ENCODE measurements at regions not wholly inside any gene's neighbourhood (a gene's known extent, or its start where the extent isn't known, plus 50 kb on each side); places are given as distances from the start of the nearest gene placed in this dataset.
"Not testable (repeated sequence)": the region's sequence is repeated elsewhere in the genome, so short reads cannot be mapped to it uniquely, and the experiment has no call there.

DNA sequence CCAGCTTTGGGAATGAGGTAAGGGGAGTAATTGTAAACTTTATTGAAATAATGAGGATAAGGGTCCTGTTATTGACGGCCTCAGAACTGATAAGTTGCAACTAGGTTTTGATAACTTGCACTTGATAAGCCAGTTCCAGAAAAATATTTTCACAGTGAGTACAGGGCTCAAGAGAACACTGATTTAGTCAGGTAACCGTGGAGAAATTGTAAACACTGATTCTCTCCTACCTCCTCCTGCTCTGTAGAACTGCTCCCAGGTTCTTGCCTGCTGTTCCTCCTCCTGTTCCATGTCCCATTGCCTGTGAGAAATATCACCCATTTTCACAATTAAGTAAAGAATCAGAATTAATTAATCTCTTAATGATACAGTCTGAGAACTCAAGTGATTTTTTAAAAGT is 55.0 kb upstream of the CXXC4 start:
- no peaks in the 10 kb centered on the region for H3K36me3 ChIP-seq (ENCODE audit: control insufficient read depth, low read depth, low read length)
- no peaks in the 10 kb centered on the region for H3K9me3 ChIP-seq (ENCODE audit: control insufficient read depth, low read depth, low read length)
- H3K9ac ChIP-seq (ENCODE audit: low read length) = no peak overlapping the region
- H3K4me3 ChIP-seq (ENCODE audit: low read length) = no peak overlapping the region
- H3K4me1 ChIP-seq (ENCODE audit: control insufficient read depth, low read depth, low read length) = peaks cover 5% of the 10 kb centered on the region
- no peaks in the 10 kb centered on the region for H3K27me3 ChIP-seq (ENCODE audit: control insufficient read depth, insufficient read depth, low read length)
- H3K27ac ChIP-seq (ENCODE audit: low read length) = no peak overlapping the region

DNA sequence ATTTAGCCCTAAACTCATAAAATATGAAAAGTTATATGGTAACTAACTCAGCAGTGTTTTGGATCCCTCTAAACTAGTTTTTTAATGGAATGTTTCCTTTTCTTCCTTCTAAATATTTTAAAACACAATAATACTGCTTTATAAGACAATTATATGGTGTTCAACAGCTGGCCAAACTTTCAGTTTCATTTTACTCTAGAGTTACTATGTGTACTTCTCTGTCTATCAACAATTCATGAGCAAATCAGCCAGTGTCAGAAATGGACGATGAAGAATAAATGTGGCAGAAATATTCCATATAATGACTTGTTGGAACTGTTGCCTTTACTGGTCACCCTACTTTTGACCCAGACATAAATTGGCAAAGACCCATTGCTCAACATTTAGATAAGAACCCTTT is 64.8 kb upstream of the CXXC4 start:
- no peak overlapping the region for H3K4me3 ChIP-seq (ENCODE audit: low read length)
- H3K4me1 ChIP-seq (ENCODE audit: control insufficient read depth, low read depth, low read length) = no peaks in the 10 kb centered on the region
- no peak overlapping the region for H3K27ac ChIP-seq (ENCODE audit: low read length)
- H3K27me3 ChIP-seq (ENCODE audit: control insufficient read depth, insufficient read depth, low read length) = no peaks in the 10 kb centered on the region
- no peaks in the 10 kb centered on the region for H3K36me3 ChIP-seq (ENCODE audit: control insufficient read depth, low read depth, low read length)
- H3K9ac ChIP-seq (ENCODE audit: low read length) = no peak overlapping the region
- no peaks in the 10 kb centered on the region for H3K9me3 ChIP-seq (ENCODE audit: control insufficient read depth, low read depth, low read length)

DNA sequence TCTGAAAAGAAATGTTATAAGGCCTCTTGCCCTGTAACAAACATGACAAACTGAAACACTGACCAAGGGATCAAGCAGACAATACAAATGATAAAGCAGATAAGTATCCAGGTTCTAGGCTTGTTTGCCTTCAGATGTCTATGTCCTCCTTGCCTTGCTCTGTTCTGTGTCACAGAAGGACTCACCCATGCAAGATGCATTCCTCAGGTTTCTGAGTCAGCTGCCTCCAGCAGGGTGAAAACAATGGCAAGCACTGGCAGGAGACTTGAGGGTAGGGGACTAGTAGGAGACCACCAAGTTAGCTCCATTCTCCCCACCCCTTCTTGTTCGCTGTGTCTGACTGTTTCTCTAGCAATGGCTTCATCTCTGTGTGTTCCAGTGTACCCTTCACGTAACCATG is 76.6 kb upstream of the CXXC4 start:
- no peaks in the 10 kb centered on the region for H3K36me3 ChIP-seq (ENCODE audit: control insufficient read depth, low read depth, low read length)
- H3K9ac ChIP-seq (ENCODE audit: low read length) = no peak overlapping the region
- no peak overlapping the region for H3K4me3 ChIP-seq (ENCODE audit: low read length)

DNA sequence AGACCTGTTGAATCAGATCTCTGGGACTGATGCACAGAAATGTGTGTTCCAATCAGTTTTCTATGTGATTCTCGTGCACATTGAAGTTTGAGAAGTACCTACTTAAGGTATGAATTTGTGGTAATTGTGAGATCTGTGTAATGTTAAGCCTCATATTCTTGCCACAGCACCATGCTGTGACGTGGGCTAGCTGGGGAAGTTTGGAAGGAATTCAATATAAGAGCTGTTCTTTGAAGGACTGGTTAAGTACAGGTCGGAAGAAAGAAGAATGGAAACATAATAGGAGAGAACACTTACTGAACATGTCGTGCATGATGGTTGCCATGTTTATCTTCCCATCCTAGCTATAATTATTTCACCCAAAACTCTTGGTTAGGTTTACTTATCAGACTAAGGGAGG is 79.7 kb upstream of the CXXC4 start:
- Histone ChIP-seq H3K27me3 (ENCODE audit: control insufficient read depth, insufficient read depth, low read length) (no peaks in the 10 kb centered on the region), H3K4me3 (ENCODE audit: low read length) (no peak overlapping the region), H3K4me1 (ENCODE audit: control insufficient read depth, low read depth, low read length) (no peaks in the 10 kb centered on the region), H3K9me3 (ENCODE audit: control insufficient read depth, low read depth, low read length) (no peaks in the 10 kb centered on the region), H3K27ac (ENCODE audit: low read length) (no peak overlapping the region), H3K36me3 (ENCODE audit: control insufficient read depth, low read depth, low read length) (no peaks in the 10 kb centered on the region), H3K9ac (ENCODE audit: low read length) (no peak overlapping the region)

More for the DNA sequence above, 76.6 kb upstream of the CXXC4 start:
- H3K9me3 ChIP-seq (ENCODE audit: control insufficient read depth, low read depth, low read length) = no peaks in the 10 kb centered on the region
- no peaks in the 10 kb centered on the region for H3K4me1 ChIP-seq (ENCODE audit: control insufficient read depth, low read depth, low read length)
- no peaks in the 10 kb centered on the region for H3K27me3 ChIP-seq (ENCODE audit: control insufficient read depth, insufficient read depth, low read length)
- H3K27ac ChIP-seq (ENCODE audit: low read length) = no peak overlapping the region

DNA sequence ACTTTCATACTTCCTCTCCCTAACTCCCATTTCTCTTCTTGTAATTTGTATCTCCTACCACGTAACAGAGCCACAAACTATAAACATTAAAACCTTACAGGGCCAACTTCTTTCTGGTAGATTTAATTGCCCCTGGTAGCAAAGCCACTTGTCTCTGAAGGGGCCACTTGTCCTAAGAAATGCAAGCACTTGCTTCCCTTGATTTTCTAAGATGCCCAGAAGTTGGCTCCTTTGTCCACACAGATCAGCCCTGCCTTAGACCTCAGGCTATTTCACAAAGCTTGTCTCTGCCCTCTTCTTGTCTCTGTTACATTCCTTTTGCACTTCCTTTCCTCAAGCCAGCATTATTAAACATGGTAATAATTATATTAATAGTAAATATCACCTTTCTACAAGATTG is 80.6 kb upstream of the CXXC4 start:
- Histone ChIP-seq H3K9ac (ENCODE audit: low read length) (no peak overlapping the region), H3K27ac (ENCODE audit: low read length) (no peak overlapping the region), H3K9me3 (ENCODE audit: control insufficient read depth, low read depth, low read length) (no peaks in the 10 kb centered on the region), H3K4me3 (ENCODE audit: low read length) (no peak overlapping the region), H3K27me3 (ENCODE audit: control insufficient read depth, insufficient read depth, low read length) (no peaks in the 10 kb centered on the region), H3K4me1 (ENCODE audit: control insufficient read depth, low read depth, low read length) (no peaks in the 10 kb centered on the region), H3K36me3 (ENCODE audit: control insufficient read depth, low read depth, low read length) (no peaks in the 10 kb centered on the region)

DNA sequence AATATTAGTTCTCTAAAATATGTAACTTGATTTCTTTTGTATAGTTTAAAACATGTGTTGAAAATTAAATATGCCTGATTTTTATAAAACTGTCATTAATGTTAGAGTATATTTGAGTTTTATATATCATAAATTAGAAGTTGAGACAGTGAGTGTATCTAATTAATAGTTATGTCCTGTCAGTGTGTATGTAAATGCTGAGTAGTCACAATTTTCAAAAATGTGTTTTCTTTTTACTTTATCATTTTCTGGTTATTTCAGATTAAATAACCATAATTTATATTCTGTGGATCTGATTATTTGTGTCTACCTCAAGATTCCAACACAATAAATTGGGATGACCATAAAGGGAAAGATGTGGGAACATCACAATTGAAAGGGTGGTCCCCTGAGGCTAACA is 82.7 kb upstream of the CXXC4 start:
- no peak overlapping the region for H3K27ac ChIP-seq (ENCODE audit: low read length)
- no peak overlapping the region for H3K4me3 ChIP-seq (ENCODE audit: low read length)
- H3K9me3 ChIP-seq (ENCODE audit: control insufficient read depth, low read depth, low read length) = no peaks in the 10 kb centered on the region
- H3K27me3 ChIP-seq (ENCODE audit: control insufficient read depth, insufficient read depth, low read length) = no peaks in the 10 kb centered on the region
- no peaks in the 10 kb centered on the region for H3K36me3 ChIP-seq (ENCODE audit: control insufficient read depth, low read depth, low read length)
- no peak overlapping the region for H3K9ac ChIP-seq (ENCODE audit: low read length)
- no peaks in the 10 kb centered on the region for H3K4me1 ChIP-seq (ENCODE audit: control insufficient read depth, low read depth, low read length)

DNA sequence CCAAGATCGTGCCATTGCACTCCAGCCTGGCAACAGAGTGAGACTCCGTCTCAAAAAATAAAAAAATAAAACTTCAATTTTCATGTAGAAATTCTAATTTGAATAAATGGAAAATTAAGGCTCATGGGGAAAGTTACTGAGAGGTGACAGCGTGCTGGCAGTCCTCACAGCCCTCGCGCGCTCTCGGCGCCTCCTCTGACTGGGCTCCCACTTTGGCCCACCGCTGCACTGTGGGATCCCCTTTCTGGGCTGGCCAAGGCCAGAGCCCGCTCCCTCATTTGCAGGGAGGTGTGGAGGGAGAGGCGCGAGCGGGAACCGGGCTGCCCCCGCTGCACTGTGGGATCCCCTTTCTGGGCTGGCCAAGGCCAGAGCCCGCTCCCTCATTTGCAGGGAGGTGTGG is 86.8 kb upstream of the CXXC4 start:
- H3K4me1 ChIP-seq (ENCODE audit: control insufficient read depth, low read depth, low read length); H3K9me3 ChIP-seq (ENCODE audit: control insufficient read depth, low read depth, low read length); H3K4me3 ChIP-seq (ENCODE audit: low read length); H3K36me3 ChIP-seq (ENCODE audit: control insufficient read depth, low read depth, low read length); H3K9ac ChIP-seq (ENCODE audit: low read length); H3K27me3 ChIP-seq (ENCODE audit: control insufficient read depth, insufficient read depth, low read length); H3K27ac ChIP-seq (ENCODE audit: low read length): not testable (repeated sequence)

DNA sequence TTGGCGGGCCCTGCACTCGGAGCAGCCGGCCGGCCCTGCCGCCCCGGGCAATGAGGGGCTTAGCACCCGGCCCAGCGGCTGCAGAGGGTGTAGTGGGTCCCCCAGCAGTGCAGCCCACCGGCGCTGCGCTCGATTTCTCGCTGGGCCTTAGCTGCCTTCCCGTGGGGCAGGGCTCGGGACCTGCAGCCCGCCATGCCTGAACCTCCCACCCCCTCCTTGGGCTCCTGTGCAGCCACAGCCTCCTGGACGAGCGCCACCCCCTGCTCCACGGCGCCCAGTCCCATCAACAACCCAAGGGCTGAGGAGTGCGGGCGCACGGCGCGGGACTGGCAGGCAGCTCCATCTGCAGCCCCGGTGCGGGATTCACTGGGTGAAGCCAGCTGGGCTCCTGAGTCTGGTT is 87.4 kb upstream of the CXXC4 start:
- not testable (repeated sequence) for H3K4me1 ChIP-seq (ENCODE audit: control insufficient read depth, low read depth, low read length); H3K4me3 ChIP-seq (ENCODE audit: low read length); H3K27ac ChIP-seq (ENCODE audit: low read length); H3K9ac ChIP-seq (ENCODE audit: low read length); H3K27me3 ChIP-seq (ENCODE audit: control insufficient read depth, insufficient read depth, low read length); H3K36me3 ChIP-seq (ENCODE audit: control insufficient read depth, low read depth, low read length); H3K9me3 ChIP-seq (ENCODE audit: control insufficient read depth, low read depth, low read length)

DNA sequence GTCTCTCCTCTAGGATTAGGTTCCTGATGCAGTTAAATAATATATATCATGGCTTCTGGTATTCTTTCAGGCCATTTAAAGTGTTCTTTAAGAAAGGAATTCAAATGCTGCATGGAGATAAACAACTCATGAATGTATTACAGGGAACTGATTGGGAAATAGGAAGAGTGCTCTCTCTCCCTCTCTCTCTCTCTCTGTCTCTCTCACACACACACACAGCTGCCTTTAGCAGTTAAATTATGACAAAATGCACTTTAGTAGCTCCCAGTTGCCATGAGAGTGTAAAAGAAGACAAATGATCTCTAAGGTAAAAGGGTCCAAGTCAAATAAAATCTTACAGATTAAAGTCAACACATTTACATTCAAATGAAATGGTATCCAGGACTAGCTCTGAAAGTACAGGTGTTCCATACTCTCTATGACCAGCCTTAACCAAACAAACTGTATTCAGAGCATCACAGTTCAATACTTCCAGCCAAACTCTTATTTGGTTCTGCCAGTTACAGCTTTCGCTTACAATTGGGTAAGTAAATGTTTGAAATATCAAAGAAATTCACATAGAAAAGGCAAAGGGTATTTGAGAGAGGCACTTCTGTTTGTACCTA is 94.7 kb upstream of the CXXC4 start:
- Histone ChIP-seq H3K9me3 (ENCODE audit: control insufficient read depth, low read depth, low read length) (no peaks in the 10 kb centered on the region), H3K4me3 (ENCODE audit: low read length) (no peak overlapping the region)

DNA sequence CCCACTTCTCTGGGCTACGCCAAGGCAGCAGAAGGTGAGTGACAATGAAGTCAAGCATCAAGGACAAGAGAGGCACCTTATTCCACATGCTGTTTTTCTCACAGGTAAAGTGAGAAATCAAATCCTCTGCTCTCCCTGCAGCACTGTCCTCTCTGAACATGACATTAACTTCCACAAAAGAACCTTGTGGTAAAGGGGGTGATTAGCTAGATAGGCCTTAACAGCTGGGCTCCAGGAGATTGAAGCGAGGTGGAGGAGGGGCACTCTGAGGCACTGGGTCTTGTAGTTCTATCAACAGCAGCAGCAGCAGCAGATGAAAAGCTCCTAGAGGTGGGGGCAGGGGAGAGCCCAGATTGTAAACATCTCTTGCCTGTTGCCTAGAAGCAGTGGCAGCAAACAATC is 96.8 kb upstream of the CXXC4 start:
- Histone ChIP-seq H3K27me3 (ENCODE audit: control insufficient read depth, insufficient read depth, low read length) (no peaks in the 10 kb centered on the region), H3K27ac (ENCODE audit: low read length) (peak overlapping the region; percentile 64), H3K4me3 (ENCODE audit: low read length) (peak overlapping the region; percentile 19), H3K4me1 (ENCODE audit: control insufficient read depth, low read depth, low read length) (peaks cover 23% of the 10 kb centered on the region), H3K9ac (ENCODE audit: low read length) (peak overlapping the region; percentile 50), H3K9me3 (ENCODE audit: control insufficient read depth, low read depth, low read length) (no peaks in the 10 kb centered on the region), H3K36me3 (ENCODE audit: control insufficient read depth, low read depth, low read length) (no peaks in the 10 kb centered on the region)

More for the DNA sequence above, 94.7 kb upstream of the CXXC4 start:
- H3K36me3 ChIP-seq (ENCODE audit: control insufficient read depth, low read depth, low read length) = no peaks in the 10 kb centered on the region
- peaks cover 23% of the 10 kb centered on the region for H3K4me1 ChIP-seq (ENCODE audit: control insufficient read depth, low read depth, low read length)
- no peak overlapping the region for H3K9ac ChIP-seq (ENCODE audit: low read length)
- no peaks in the 10 kb centered on the region for H3K27me3 ChIP-seq (ENCODE audit: control insufficient read depth, insufficient read depth, low read length)
- no peak overlapping the region for H3K27ac ChIP-seq (ENCODE audit: low read length)

DNA sequence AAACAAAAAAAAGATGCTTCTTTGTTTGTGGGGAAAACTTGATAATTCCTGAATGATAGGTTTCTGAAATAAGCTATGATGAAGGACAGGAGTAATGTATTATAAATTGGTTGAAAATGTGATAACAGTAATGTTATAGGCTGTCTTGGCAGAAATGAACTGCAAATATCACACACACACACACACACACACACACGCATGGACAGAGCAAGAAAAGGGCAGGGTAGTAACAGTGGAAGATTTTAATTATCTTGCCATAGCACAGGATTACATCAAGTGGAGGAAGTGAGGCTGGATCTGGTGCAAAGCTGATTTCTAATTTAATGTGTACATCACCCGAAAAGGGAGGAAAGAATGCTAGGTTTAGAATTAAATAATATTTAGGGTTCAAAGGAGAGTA is 97.5 kb upstream of the CXXC4 start:
- Histone ChIP-seq H3K9ac (ENCODE audit: low read length) (peak overlapping the region; percentile 50), H3K27me3 (ENCODE audit: control insufficient read depth, insufficient read depth, low read length) (no peaks in the 10 kb centered on the region), H3K9me3 (ENCODE audit: control insufficient read depth, low read depth, low read length) (no peaks in the 10 kb centered on the region), H3K4me1 (ENCODE audit: control insufficient read depth, low read depth, low read length) (peaks cover 23% of the 10 kb centered on the region), H3K27ac (ENCODE audit: low read length) (peak overlapping the region; percentile 64), H3K36me3 (ENCODE audit: control insufficient read depth, low read depth, low read length) (no peaks in the 10 kb centered on the region), H3K4me3 (ENCODE audit: low read length) (no peak overlapping the region)

DNA sequence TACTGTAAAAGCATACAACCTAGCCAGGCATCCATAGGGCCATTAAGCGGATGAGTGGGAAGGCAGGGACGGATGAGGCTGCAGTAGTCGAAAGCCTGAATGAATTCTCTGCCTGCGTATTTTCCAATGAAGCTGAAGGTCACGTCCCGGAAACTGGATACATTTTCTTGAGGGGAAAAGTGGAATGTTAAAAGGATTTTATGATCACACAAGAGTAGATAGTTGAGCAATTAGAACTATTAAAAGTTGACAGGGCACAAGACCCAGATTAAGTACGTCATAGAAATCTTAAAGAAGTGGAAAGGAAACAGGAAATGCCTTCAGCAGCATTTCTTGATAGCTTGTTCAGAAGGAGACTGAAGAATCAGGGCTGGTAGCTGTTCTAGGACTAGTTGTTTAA is 98.3 kb upstream of the CXXC4 start:
- H3K27me3 ChIP-seq (ENCODE audit: control insufficient read depth, insufficient read depth, low read length) = no peaks in the 10 kb centered on the region
- H3K4me3 ChIP-seq (ENCODE audit: low read length) = no peak overlapping the region
- no peak overlapping the region for H3K9ac ChIP-seq (ENCODE audit: low read length)
- no peaks in the 10 kb centered on the region for H3K9me3 ChIP-seq (ENCODE audit: control insufficient read depth, low read depth, low read length)
- H3K4me1 ChIP-seq (ENCODE audit: control insufficient read depth, low read depth, low read length) = peaks cover 23% of the 10 kb centered on the region
- no peak overlapping the region for H3K27ac ChIP-seq (ENCODE audit: low read length)
- H3K36me3 ChIP-seq (ENCODE audit: control insufficient read depth, low read depth, low read length) = no peaks in the 10 kb centered on the region

Data from iPS-18a (cell line).